ENCODE measurements at regions not wholly inside any gene's neighbourhood (a gene's known extent, or its start where the extent isn't known, plus 50 kb on each side); places are given as distances from the start of the nearest gene placed in this dataset.

DNA sequence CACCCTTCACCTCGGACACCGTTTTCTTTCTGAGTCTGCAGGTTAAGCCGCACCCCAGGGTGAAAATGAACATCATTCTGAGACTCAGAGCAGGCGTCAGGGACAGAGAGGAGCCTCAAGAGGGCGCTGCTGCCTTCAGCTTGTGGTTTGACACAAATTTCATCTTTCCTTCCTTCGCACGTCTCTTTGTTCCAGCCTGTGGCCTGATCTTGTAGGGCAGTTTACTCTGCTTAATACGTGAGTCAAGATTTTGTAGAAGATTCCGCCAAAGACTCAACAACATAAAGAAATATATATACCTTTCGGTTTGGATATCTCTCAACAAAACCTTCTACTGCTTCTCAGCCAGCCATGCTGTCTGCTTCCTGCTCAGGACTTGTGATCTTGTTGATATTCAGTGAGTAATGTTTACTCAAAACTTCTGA, 329.3 kb upstream of the OR4E1 start:
- intact Hi-C loops (cut with DNase I): no loop called here
- DNase-seq (ENCODE audit: low spot score in 2 of 2): no peak
- Histone ChIP-seq H3K9me3 (no peaks in the 10 kb centered on the region), H3K4me1 (no peaks in the 10 kb centered on the region), H3K27me3 (no peaks in the 10 kb centered on the region), H3K36me3 (no peaks in the 10 kb centered on the region), H3K4me3 (no peak overlapping the region), H3K27ac (no peak overlapping the region)
- TF ChIP-seq, protein P1, sequence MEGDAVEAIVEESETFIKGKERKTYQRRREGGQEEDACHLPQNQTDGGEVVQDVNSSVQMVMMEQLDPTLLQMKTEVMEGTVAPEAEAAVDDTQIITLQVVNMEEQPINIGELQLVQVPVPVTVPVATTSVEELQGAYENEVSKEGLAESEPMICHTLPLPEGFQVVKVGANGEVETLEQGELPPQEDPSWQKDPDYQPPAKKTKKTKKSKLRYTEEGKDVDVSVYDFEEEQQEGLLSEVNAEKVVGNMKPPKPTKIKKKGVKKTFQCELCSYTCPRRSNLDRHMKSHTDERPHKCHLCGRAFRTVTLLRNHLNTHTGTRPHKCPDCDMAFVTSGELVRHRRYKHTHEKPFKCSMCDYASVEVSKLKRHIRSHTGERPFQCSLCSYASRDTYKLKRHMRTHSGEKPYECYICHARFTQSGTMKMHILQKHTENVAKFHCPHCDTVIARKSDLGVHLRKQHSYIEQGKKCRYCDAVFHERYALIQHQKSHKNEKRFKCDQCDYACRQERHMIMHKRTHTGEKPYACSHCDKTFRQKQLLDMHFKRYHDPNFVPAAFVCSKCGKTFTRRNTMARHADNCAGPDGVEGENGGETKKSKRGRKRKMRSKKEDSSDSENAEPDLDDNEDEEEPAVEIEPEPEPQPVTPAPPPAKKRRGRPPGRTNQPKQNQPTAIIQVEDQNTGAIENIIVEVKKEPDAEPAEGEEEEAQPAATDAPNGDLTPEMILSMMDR (IDR thresholded peaks at IDR 0.05): peak in 2 of 3 experiments; percentile 8 to 13

DNA sequence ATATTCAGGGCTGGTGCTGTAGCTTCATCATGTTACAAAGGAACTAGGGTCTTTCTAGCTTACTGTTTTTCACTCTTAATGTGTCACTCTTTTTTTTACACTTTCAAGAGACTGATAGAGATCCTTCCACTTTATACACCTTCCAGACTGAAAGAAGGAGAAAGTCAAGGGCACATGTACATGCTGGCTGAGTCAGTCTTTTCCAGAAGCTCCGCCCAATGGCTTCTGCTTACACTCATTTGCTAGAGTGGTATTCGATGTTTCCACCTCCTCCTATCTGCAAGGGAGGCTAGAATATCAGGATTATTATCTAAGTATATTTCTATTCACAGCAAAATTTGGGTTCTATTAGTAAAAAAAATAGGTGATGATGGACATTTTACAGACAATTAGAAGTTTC, 325.8 kb upstream of the OR4E1 start:
- no peak overlapping the region for H3K4me3 ChIP-seq
- no peak for DNase-seq (ENCODE audit: low spot score in 2 of 2)
- no peaks in the 10 kb centered on the region for H3K4me1 ChIP-seq
- intact Hi-C loops (cut with DNase I): no loop called here
- H3K9me3 ChIP-seq: no peaks in the 10 kb centered on the region
- no peaks in the 10 kb centered on the region for H3K36me3 ChIP-seq
- TF ChIP-seq, protein P1 (IDR thresholded peaks at IDR 0.05): no peak
- no peaks in the 10 kb centered on the region for H3K27me3 ChIP-seq
- H3K27ac ChIP-seq: no peak overlapping the region

DNA sequence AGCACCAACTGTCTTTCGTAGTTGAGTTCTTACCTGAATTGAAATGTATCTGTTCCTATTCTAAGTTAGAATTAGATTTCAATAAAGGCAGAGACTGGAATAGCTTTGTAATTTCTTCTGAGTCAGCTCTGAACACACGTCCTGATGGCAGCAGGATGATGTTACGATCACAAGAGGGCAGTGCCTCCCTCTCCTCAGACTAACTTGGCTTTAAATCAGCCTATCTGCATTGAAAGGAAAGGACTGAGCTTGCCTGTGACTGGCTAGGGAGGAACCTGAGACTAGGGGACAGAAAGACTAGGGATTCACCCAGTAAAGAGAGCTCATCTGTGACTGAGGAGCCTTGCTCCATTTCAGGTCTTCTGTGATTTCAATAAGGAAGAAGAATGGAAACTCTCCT, 323.7 kb upstream of the OR4E1 start:
- no peaks in the 10 kb centered on the region for H3K27me3 ChIP-seq
- TF ChIP-seq, protein P1 (IDR thresholded peaks at IDR 0.05): no peak
- no peak overlapping the region for H3K27ac ChIP-seq
- DNase-seq (ENCODE audit: low spot score in 2 of 2): no peak
- no peak overlapping the region for H3K4me3 ChIP-seq
- intact Hi-C loops (cut with DNase I): no loop called here
- no peaks in the 10 kb centered on the region for H3K9me3 ChIP-seq
- no peaks in the 10 kb centered on the region for H3K4me1 ChIP-seq
- no peaks in the 10 kb centered on the region for H3K36me3 ChIP-seq

DNA sequence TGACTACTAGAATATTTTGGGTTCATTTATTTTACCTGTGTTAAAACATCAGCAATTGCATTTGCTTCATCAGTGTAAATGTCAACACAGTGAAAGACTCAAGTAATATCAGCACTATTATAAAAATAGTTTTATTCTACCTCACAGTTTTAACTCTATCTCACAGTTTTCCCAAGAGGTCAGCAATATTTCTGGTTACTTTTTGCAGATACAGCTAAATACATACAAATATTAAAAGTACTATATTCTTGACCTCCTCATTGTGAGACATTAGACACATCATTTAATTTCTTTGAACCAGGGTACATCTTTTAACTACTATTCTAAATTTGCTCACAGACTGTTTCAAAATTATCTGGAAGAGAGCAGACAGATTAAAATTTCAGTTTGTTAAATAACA, 321.7 kb upstream of the OR4E1 start:
- Histone ChIP-seq H3K36me3 (no peaks in the 10 kb centered on the region), H3K27me3 (no peaks in the 10 kb centered on the region), H3K27ac (no peak overlapping the region), H3K4me1 (no peaks in the 10 kb centered on the region), H3K9me3 (no peaks in the 10 kb centered on the region), H3K4me3 (no peak overlapping the region)
- TF ChIP-seq, protein P1 (IDR thresholded peaks at IDR 0.05): no peak
- DNase-seq (ENCODE audit: low spot score in 2 of 2): no peak
- intact Hi-C loops (cut with DNase I): no loop called here

DNA sequence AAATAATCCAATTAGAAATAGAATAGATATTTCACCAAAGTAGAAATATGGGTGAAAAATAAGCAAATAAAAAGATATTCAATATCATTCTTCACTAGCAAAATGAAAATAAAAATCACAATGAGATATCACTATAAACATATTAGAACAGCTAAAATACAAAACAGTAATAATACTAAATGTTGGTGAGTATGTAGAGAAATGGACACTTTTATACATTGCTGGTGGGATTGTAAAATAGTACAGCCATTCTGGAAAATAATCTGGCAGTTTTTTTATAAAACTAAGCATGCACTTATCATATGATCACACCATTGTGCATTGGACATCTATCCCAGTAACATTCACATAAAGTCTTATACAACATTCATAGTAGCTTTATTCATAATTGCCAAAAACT, 320.2 kb upstream of the OR4E1 start:
- no peak for DNase-seq (ENCODE audit: low spot score in 2 of 2)
- Histone ChIP-seq H3K9me3 (no peaks in the 10 kb centered on the region), H3K27me3 (no peaks in the 10 kb centered on the region), H3K36me3 (no peaks in the 10 kb centered on the region), H3K27ac (no peak overlapping the region), H3K4me3 (no peak overlapping the region), H3K4me1 (no peaks in the 10 kb centered on the region)
- TF ChIP-seq, protein P1 (IDR thresholded peaks at IDR 0.05): no peak
- intact Hi-C loops (cut with DNase I): no loop called here

DNA sequence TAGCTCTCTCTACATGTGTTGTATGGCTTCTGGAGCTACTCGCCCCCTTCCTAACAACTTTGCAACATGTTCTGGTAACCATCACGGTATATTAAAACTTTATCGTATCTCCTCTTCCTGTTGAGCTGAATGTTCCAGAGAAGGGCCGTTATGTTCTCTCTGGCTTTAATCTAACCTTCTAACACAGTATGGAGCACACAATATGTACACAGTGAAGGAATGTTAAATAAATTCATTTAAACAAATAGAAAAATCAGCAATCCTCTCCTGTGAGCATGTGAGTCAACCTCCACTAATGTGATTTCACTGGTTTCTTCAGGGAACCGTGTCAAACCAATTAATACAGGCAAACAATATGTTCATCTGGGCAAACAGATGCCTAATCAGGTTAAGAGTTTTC, 319.5 kb upstream of the OR4E1 start:
- H3K27me3 ChIP-seq: no peaks in the 10 kb centered on the region

More for the DNA sequence above, 319.5 kb upstream of the OR4E1 start:
- Histone ChIP-seq H3K9me3 (no peaks in the 10 kb centered on the region), H3K27ac (no peak overlapping the region), H3K4me3 (no peak overlapping the region), H3K4me1 (no peaks in the 10 kb centered on the region), H3K36me3 (no peaks in the 10 kb centered on the region)
- no peak for DNase-seq (ENCODE audit: low spot score in 2 of 2)
- intact Hi-C loops (cut with DNase I): no loop called here
- TF ChIP-seq, protein P1 (IDR thresholded peaks at IDR 0.05): no peak

Data from ascending aorta (tissue), 2 donors.